ENCODE measurements at regions not wholly inside any gene's neighbourhood (a gene's known extent, or its start where the extent isn't known, plus 50 kb on each side); places are given as distances from the start of the nearest gene placed in this dataset.

- Histone ChIP-seq H3K9me3 (replicated peaks; ENCODE audit: control insufficient read depth, insufficient read depth, low read length) (peaks cover 2% of the 10 kb centered on the region), H3K27me3 (ENCODE audit: control insufficient read depth in 2 of 2, insufficient read depth in 2 of 2, low read length in 2 of 2) (no peaks in the 10 kb centered on the region), H3K4me1 (ENCODE audit: control insufficient read depth, extremely low read depth, insufficient read depth, low read length) (no peaks in the 10 kb centered on the region), H3K9me1 (replicated peaks; ENCODE audit: control insufficient read depth, extremely low read depth, insufficient read depth, low read length) (no peaks in the 10 kb centered on the region), H4K20me1 (replicated peaks; ENCODE audit: control insufficient read depth, extremely low read depth, insufficient read depth, low read length) (no peaks in the 10 kb centered on the region), H3K27ac (ENCODE audit: insufficient read depth, low read depth, low read length) (no peak overlapping the region), H3K4me2 (ENCODE audit: insufficient read depth, low read length) (no peak overlapping the region), H3K4me3 (replicated peaks in 1 of 3; ENCODE audit: insufficient read depth in 1 of 3, low read depth in 1 of 3, low read length in 3 of 3) (no peak overlapping the region), H2AFZ (ENCODE audit: low read depth, low read length) (no peak overlapping the region), H3K36me3 (ENCODE audit: control insufficient read depth in 2 of 2, extremely low read depth in 1 of 2, insufficient read depth in 2 of 2, low read length in 2 of 2) (no peaks in the 10 kb centered on the region), H3K9ac (replicated peaks; ENCODE audit: extremely low read depth, insufficient read depth, low read length) (no peak overlapping the region), H3K79me2 (ENCODE audit: control insufficient read depth, insufficient read depth, low read length) (no peaks in the 10 kb centered on the region)
- no TSS peak for BruUV-seq (replicated peaks)
- no peak for TF ChIP-seq EZH2 (IDR thresholded peaks at IDR 0.05; ENCODE audit: borderline replicate concordance, low read depth, low read length, severe bottlenecking)
- TF ChIP-seq POLR2AphosphoS5 (IDR thresholded peaks at IDR 0.05; ENCODE audit: insufficient read depth, low read depth, low read length), result no peak
- no peak for TF ChIP-seq CTCF (IDR thresholded peaks at IDR 0.05; ENCODE audit: extremely low read depth in 1 of 2, insufficient read depth in 1 of 2, low read depth in 1 of 2, low read length in 2 of 2)
- intact Hi-C loops (cut with micrococcal nuclease), result no loop called here
- DNase-seq (ENCODE audit: low read depth, low spot score) (no peak), FAIRE-seq (no peak)
- POLR2A ChIA-PET, result no interaction called here
- dilution Hi-C loops (cut with MboI; ENCODE audit: extremely low pct_ligation_motif_present, low sequenced_read_pairs), result no loop called here
- CTCF ChIA-PET, result no interaction called here
These were observed 541.6 kb downstream of the CDK5RAP2 start for GRCh38 chr9:120038342-120038741.

- H3K4me1 ChIP-seq (ENCODE audit: control insufficient read depth, extremely low read depth, insufficient read depth, low read length), result no peaks in the 10 kb centered on the region
- no peak overlapping the region for H3K9ac ChIP-seq (replicated peaks; ENCODE audit: extremely low read depth, insufficient read depth, low read length)
- no peak for TF ChIP-seq MAX (IDR thresholded peaks at IDR 0.05; ENCODE audit: insufficient read depth, insufficient read length)
- no peak for TF ChIP-seq CTCF (IDR thresholded peaks at IDR 0.05; ENCODE audit: extremely low read depth in 1 of 2, insufficient read depth in 1 of 2, low read depth in 1 of 2, low read length in 2 of 2)
- no peak for TF ChIP-seq MYC (IDR thresholded peaks at IDR 0.05; ENCODE audit: low read depth, low read length)
- TF ChIP-seq FOS (IDR thresholded peaks at IDR 0.05; ENCODE audit: borderline replicate concordance, insufficient read depth, low read length), result no peak
- no peak for TF ChIP-seq POLR2AphosphoS5 (IDR thresholded peaks at IDR 0.05; ENCODE audit: insufficient read depth, low read depth, low read length)
- TF ChIP-seq EZH2 (IDR thresholded peaks at IDR 0.05; ENCODE audit: borderline replicate concordance, low read depth, low read length, severe bottlenecking), result no peak
- TF ChIP-seq POLR2A (IDR thresholded peaks at IDR 0.05; ENCODE audit: low read depth, low read length), result no peak
- no peak for TF ChIP-seq JUN (IDR thresholded peaks at IDR 0.05; ENCODE audit: borderline replicate concordance, insufficient read depth, insufficient read length, low read depth)
- TF ChIP-seq GATA2 (IDR thresholded peaks at IDR 0.05; ENCODE audit: insufficient read depth, insufficient read length, low read depth, low read length), result no peak
- DNase-seq (ENCODE audit: low read depth, low spot score) (no peak), FAIRE-seq (no peak)
- H3K36me3 ChIP-seq (ENCODE audit: control insufficient read depth in 2 of 2, extremely low read depth in 1 of 2, insufficient read depth in 2 of 2, low read length in 2 of 2), result no peaks in the 10 kb centered on the region
- H3K27ac ChIP-seq (ENCODE audit: insufficient read depth, low read depth, low read length), result no peak overlapping the region
- no peak overlapping the region for H3K4me2 ChIP-seq (ENCODE audit: insufficient read depth, low read length)
- CTCF ChIA-PET, result no interaction called here
- H3K9me3 ChIP-seq (replicated peaks; ENCODE audit: control insufficient read depth, insufficient read depth, low read length), result peaks cover 3% of the 10 kb centered on the region
- no peaks in the 10 kb centered on the region for H3K79me2 ChIP-seq (ENCODE audit: control insufficient read depth, insufficient read depth, low read length)
- intact Hi-C loops (cut with micrococcal nuclease), result no loop called here
- no peaks in the 10 kb centered on the region for H3K9me1 ChIP-seq (replicated peaks; ENCODE audit: control insufficient read depth, extremely low read depth, insufficient read depth, low read length)
- H3K4me3 ChIP-seq (replicated peaks in 1 of 3; ENCODE audit: insufficient read depth in 1 of 3, low read depth in 1 of 3, low read length in 3 of 3), result no peak overlapping the region
- no peaks in the 10 kb centered on the region for H3K27me3 ChIP-seq (ENCODE audit: control insufficient read depth in 2 of 2, insufficient read depth in 2 of 2, low read length in 2 of 2)
- BruUV-seq (replicated peaks), result no TSS peak
- dilution Hi-C loops (cut with MboI; ENCODE audit: extremely low pct_ligation_motif_present, low sequenced_read_pairs), result no loop called here
- no peaks in the 10 kb centered on the region for H4K20me1 ChIP-seq (replicated peaks; ENCODE audit: control insufficient read depth, extremely low read depth, insufficient read depth, low read length)
- H2AFZ ChIP-seq (ENCODE audit: low read depth, low read length), result no peak overlapping the region
- POLR2A ChIA-PET, result no interaction called here
These were observed 547.3 kb downstream of the CDK5RAP2 start for GRCh38 chr9:120032639-120033038.

All from endothelial cell of umbilical vein (primary cell).